ENCODE measurements at regions not wholly inside any gene's neighbourhood (a gene's known extent, or its start where the extent isn't known, plus 50 kb on each side); places are given as distances from the start of the nearest gene placed in this dataset.

DNA sequence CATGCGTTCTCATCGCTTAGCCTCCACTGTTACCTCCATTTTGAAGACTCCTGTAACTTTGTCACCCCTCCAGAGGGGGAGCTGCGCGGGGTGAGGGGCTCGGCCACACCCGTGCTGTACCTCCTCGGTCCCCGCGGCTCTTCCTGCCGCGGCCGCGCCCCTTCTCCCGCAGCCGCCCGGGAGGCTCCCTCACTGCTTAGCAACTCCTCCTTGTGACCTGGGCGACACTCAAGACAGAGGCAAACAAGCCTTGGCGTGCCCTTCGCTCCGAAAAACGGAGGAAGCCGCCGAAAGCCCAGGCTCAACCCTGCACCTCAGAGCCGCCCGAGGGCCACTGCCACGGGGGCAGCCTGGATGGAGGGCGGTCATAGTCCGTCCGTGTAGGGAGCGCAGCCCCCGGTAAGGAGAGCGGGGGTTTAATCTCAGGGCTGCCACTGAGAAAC, 494.3 kb downstream of the FOXO1 start:
- TF ChIP-seq, protein P1, sequence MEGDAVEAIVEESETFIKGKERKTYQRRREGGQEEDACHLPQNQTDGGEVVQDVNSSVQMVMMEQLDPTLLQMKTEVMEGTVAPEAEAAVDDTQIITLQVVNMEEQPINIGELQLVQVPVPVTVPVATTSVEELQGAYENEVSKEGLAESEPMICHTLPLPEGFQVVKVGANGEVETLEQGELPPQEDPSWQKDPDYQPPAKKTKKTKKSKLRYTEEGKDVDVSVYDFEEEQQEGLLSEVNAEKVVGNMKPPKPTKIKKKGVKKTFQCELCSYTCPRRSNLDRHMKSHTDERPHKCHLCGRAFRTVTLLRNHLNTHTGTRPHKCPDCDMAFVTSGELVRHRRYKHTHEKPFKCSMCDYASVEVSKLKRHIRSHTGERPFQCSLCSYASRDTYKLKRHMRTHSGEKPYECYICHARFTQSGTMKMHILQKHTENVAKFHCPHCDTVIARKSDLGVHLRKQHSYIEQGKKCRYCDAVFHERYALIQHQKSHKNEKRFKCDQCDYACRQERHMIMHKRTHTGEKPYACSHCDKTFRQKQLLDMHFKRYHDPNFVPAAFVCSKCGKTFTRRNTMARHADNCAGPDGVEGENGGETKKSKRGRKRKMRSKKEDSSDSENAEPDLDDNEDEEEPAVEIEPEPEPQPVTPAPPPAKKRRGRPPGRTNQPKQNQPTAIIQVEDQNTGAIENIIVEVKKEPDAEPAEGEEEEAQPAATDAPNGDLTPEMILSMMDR (IDR thresholded peaks at IDR 0.05; ENCODE audit: borderline replicate concordance, extremely low read depth, insufficient read depth): no peak
- no peak for FAIRE-seq
- Histone ChIP-seq H3K4me3 (ENCODE audit: low read length in 3 of 3) (no peak overlapping the region), H3K9ac (ENCODE audit: low read length in 3 of 3) (no peak overlapping the region), H3K27me3 (ENCODE audit: control insufficient read depth, insufficient read depth, low read length) (no peaks in the 10 kb centered on the region), H3K27ac (ENCODE audit: low read depth in 2 of 2, low read length in 2 of 2) (no peak overlapping the region), H3K36me3 (ENCODE audit: control insufficient read depth in 2 of 3, insufficient read depth in 3 of 3, low read length in 3 of 3) (no peaks in the 10 kb centered on the region), H3K4me1 (ENCODE audit: control insufficient read depth in 2 of 3, insufficient read depth in 2 of 3, low read depth in 1 of 3, low read length in 3 of 3) (peaks cover 0 to 2% (median 0%) of the 10 kb centered on the region in 3 donors), H3K9me3 (ENCODE audit: control insufficient read depth in 2 of 3, insufficient read depth in 1 of 3, low read length in 3 of 3) (no peaks in the 10 kb centered on the region)
- peak in 3 of 5 donors; percentile 36 to 69 (median 52) for DNase-seq
- intact Hi-C loops (cut with DNase I): no loop called here

DNA sequence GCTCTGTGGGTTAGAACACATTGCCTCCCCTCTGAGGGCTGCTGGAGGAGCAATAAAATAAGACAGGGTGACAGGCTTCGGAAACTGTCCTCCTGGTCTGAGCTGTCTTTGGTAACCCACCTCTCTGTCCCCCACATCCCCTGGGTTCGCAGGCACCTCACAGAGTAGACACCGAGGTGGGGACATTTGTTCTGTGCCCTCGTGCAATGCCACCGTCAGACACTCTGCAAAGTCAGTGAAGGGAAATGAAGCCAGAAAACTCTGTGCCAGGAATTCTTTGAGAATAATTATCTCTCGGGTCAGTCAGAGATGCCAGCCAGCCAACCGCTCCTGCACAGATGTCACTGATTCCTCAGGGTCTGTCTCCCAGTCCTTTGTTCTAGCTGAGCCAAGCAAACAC, 493.6 kb downstream of the FOXO1 start:
- DNase-seq: no peak
- FAIRE-seq: no peak
- peaks cover 0 to 2% (median 0%) of the 10 kb centered on the region in 3 donors for H3K4me1 ChIP-seq (ENCODE audit: control insufficient read depth in 2 of 3, insufficient read depth in 2 of 3, low read depth in 1 of 3, low read length in 3 of 3)
- intact Hi-C loops (cut with DNase I): no loop called here
- H3K36me3 ChIP-seq (ENCODE audit: control insufficient read depth in 2 of 3, insufficient read depth in 3 of 3, low read length in 3 of 3): no peaks in the 10 kb centered on the region
- no peak overlapping the region for H3K9ac ChIP-seq (ENCODE audit: low read length in 3 of 3)
- H3K27ac ChIP-seq (ENCODE audit: low read depth in 2 of 2, low read length in 2 of 2): no peak overlapping the region
- TF ChIP-seq, protein P1 (IDR thresholded peaks at IDR 0.05; ENCODE audit: borderline replicate concordance, extremely low read depth, insufficient read depth): no peak
- H3K27me3 ChIP-seq (ENCODE audit: control insufficient read depth, insufficient read depth, low read length): no peaks in the 10 kb centered on the region
- no peak overlapping the region for H3K4me3 ChIP-seq (ENCODE audit: low read length in 3 of 3)
- H3K9me3 ChIP-seq (ENCODE audit: control insufficient read depth in 2 of 3, insufficient read depth in 1 of 3, low read length in 3 of 3): no peaks in the 10 kb centered on the region

DNA sequence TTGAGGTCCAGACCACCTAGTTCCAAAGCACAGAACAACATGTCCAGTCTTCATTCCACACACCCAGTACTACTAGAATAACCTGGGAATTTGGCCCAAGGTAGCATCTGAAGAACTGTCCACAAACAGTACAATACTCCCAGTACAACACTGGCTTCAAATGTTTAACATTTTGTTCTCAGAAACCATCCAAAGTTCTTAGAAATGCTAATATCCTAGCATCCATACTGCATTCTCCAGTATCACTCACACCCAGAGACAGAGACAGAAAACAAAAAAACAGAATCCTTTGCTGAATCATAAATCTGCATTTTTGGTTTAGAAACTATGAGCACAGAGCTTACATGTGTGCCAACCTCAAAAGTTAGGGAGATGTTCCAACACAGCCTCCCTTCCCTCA, 490.8 kb downstream of the FOXO1 start:
- intact Hi-C loops (cut with DNase I): no loop called here
- TF ChIP-seq, protein P1 (IDR thresholded peaks at IDR 0.05; ENCODE audit: borderline replicate concordance, extremely low read depth, insufficient read depth): no peak
- Histone ChIP-seq H3K36me3 (ENCODE audit: control insufficient read depth in 2 of 3, insufficient read depth in 3 of 3, low read length in 3 of 3) (no peaks in the 10 kb centered on the region), H3K27me3 (ENCODE audit: control insufficient read depth, insufficient read depth, low read length) (no peaks in the 10 kb centered on the region), H3K9me3 (ENCODE audit: control insufficient read depth in 2 of 3, insufficient read depth in 1 of 3, low read length in 3 of 3) (no peaks in the 10 kb centered on the region), H3K27ac (ENCODE audit: low read depth in 2 of 2, low read length in 2 of 2) (no peak overlapping the region), H3K9ac (ENCODE audit: low read length in 3 of 3) (no peak overlapping the region), H3K4me1 (ENCODE audit: control insufficient read depth in 2 of 3, insufficient read depth in 2 of 3, low read depth in 1 of 3, low read length in 3 of 3) (peaks cover 0 to 5% (median 4%) of the 10 kb centered on the region in 3 donors), H3K4me3 (ENCODE audit: low read length in 3 of 3) (no peak overlapping the region)
- DNase-seq: no peak
- no peak for FAIRE-seq

DNA sequence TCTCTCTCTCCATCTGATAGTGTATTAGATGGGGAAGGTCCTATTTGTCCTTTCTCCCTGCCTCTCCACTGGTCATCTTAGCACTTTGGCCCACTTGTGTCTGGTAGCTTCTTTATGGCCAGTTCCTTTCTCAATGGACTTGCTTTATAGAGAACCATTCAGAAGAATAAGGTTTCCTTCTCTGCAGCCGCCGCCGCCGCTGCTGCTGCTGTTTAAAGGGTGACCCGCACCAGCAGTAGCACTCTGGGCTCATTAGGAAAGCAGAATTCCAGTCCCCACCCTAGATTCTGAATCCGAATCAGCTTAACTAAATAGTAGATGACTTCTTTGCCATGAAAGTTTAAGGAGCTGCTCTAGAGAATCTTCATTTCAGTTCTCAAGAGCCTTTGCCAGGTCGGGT, 490.2 kb downstream of the FOXO1 start:
- H3K27me3 ChIP-seq (ENCODE audit: control insufficient read depth, insufficient read depth, low read length): no peaks in the 10 kb centered on the region
- no peak overlapping the region for H3K4me3 ChIP-seq (ENCODE audit: low read length in 3 of 3)
- TF ChIP-seq, protein P1 (IDR thresholded peaks at IDR 0.05; ENCODE audit: borderline replicate concordance, extremely low read depth, insufficient read depth): no peak
- no peaks in the 10 kb centered on the region for H3K9me3 ChIP-seq (ENCODE audit: control insufficient read depth in 2 of 3, insufficient read depth in 1 of 3, low read length in 3 of 3)
- H3K4me1 ChIP-seq (ENCODE audit: control insufficient read depth in 2 of 3, insufficient read depth in 2 of 3, low read depth in 1 of 3, low read length in 3 of 3): peaks cover 0 to 5% (median 4%) of the 10 kb centered on the region in 3 donors
- DNase-seq: no peak
- FAIRE-seq: no peak
- H3K36me3 ChIP-seq (ENCODE audit: control insufficient read depth in 2 of 3, insufficient read depth in 3 of 3, low read length in 3 of 3): no peaks in the 10 kb centered on the region
- H3K9ac ChIP-seq (ENCODE audit: low read length in 3 of 3): no peak overlapping the region
- no peak overlapping the region for H3K27ac ChIP-seq (ENCODE audit: low read depth in 2 of 2, low read length in 2 of 2)
- intact Hi-C loops (cut with DNase I): no loop called here
